Superior temporal gyrus (tissue), 1 donor: ENCODE measurements at regions not wholly inside any gene's neighbourhood (a gene's known extent, or its start where the extent isn't known, plus 50 kb on each side); places are given as distances from the start of the nearest gene placed in this dataset.
"Not testable (repeated sequence)": the region's sequence is repeated elsewhere in the genome, so short reads cannot be mapped to it uniquely, and the experiment has no call there.

Experiments
- DNase-seq: peaks from one replicate; pipeline ENCODE4 v3.0.0-alpha.2; 2016; ENCODE audit errors: extremely low spot score

DNA sequence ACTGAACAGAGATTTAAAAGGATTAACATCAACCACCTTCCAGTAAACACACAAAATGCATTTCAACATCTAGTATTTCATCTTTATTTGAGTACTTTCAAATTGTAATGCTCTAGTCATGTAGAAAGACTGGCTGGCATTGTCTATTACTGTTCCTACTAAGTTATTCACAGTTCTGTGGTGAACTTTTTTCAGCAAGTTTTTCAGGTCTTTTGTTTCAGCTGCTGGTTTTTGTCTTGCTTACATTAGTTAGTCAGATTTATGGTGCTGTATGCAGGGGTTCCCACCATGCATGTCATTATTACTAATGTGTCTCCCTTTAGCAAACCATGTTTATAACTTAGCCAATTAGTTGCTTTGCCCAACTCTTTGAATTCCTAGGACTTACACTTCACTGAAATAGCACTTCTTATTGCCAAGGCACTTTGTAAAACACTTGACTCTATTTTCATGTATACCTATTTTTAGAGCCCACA is 253.4 kb upstream of the KITLG start:
- DNase-seq, result no peak

DNA sequence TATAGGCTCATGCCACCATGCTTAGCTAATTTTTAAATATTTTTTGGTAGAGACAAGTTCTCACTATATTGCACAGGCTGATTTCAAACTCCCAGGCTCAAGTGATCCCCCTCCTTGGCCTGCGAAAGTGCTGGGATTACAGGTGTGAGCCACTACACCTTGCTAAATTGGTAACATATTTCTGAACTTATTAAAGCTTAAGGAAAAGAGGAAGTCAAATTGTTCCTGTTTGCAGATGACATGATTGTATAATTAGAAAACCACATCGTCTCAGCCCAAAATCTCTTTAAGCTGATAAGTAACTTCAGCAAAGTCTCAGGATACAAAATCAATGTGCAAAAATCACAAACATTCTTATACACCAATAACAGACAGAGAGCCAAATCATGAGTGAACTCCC is 248.3 kb upstream of the KITLG start:
- DNase-seq, result not testable (repeated sequence)

DNA sequence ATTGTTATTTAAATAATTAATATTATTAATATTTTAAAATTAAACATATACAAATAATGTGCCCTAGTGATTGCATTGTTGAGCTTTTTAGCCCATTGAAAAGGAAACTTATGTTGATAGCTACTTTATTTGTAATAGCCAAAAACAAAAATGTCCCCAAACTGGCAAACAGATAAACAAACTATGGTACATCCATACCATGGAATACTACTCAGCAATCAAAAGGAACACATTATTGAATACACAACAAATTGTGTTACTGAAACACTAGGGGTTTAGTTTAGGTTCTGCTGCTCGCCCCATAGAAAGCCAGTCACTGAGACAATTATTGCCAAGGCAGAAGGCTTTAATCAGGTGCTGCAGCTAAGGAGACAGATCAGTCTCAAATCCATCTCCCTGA is 239.7 kb upstream of the KITLG start:
- DNase-seq, result no peak

DNA sequence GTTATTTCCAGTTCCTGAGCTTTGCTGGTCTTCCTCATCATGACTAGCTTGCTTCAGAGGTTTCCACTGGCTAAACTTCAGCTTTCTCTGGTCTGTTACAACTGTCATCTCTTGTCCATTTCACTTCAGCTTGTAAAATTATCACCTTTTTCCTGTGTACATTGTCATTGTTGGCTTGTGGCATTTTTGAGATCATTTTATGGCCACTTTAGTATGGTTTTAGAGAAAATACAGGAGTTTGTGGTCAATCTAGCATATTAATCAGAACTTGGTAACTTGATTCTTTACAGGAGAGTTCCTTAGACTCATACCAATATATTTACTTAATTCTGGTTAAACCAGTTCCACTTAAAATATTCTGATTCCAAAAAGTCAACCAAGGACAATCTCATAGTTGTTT is 235.9 kb upstream of the KITLG start:
- DNase-seq, result no peak

DNA sequence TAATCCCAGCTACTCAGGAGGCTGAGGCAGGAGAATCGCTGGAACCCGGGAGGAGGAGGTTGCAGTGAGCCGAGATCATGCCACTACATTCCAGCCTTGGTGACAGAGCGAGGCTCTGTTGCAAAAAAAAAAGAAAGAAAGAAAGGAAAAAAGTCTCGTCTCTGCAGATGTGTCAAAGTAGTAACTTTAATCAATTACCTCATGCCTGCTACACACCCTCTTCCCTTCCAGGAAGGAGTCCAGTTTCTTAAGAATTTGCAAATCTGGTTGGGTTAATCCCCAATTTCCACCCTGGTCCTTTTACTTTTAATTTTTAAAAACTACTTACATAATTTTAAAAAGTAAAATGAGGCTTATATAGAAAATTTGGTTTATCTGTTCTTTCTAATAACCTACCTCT is 234.5 kb upstream of the KITLG start:
- no peak for DNase-seq

DNA sequence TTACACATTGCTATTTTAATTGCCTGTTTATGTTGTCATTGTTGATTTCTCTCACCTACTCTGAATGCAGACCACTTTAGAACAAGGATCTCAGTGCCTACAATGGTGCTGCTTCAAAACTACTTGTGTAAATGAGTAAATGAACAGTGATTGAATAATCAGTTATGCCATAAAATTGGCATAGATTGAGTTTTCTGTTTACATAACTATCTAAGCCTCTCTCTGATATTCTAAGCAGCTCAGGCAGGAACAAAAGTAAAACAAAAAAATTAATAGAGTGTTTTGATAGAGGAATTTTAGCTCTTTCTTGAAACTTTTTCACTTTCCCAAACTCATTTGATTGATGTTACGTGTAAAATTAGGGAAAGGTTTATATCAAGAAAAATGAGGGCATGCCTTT is 232.3 kb upstream of the KITLG start:
- no peak for DNase-seq

DNA sequence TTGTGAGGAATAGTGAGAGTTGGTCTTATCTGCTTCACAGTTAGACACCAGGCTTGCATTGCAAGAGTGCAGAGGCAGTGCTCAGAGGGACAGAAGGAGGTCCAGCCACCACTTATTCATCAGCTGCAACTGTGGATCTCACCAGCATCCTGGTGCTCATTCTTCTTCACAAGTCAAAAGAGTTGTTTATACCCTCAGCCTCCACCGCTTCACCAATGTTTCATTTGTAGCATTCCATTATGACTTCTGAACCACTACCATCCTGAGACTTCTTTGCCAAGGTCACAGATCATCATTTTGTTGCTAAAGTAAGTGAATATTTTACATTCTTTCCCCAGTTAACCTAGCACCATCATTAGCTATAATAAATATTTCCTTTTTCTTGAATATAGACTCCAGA is 230.5 kb upstream of the KITLG start:
- no peak for DNase-seq

DNA sequence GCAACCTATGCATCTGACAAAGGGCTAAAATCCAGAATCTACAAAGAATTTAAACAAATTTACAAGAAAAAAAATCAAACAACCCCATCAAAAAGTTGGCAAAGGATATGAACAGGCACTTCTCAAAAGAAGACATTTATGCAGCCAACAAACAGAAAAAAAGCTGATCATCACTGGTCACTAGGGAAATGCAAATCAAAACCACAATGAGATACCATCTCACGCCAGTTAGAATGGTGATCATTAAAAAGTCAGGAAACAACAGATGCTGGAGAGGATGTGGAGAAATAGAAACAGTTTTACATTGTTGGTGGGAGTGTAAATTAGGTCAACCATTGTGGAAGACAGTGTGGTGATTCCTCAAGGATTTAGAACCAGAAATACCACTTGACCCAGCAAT is 229.6 kb upstream of the KITLG start:
- not testable (repeated sequence) for DNase-seq

DNA sequence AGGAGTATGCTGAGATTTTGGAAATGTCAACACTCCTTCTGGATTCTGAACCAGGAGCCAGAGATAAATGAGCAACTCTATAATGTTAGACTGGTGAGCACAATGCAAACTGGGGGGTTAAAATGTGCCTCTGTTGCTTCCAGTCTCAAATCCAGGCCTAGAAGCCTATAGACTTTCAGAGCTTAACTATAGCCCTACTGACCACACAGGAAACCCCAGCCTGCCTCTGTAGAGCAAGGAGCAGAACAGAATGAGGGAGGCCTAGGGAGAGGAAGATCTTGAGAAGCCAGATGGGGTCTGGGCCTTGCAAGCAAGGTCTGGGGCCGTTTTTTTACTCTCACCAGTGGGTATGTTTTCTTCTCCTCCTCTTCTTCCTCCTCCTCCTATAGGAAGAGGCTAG is 225.4 kb upstream of the KITLG start:
- DNase-seq, result no peak

DNA sequence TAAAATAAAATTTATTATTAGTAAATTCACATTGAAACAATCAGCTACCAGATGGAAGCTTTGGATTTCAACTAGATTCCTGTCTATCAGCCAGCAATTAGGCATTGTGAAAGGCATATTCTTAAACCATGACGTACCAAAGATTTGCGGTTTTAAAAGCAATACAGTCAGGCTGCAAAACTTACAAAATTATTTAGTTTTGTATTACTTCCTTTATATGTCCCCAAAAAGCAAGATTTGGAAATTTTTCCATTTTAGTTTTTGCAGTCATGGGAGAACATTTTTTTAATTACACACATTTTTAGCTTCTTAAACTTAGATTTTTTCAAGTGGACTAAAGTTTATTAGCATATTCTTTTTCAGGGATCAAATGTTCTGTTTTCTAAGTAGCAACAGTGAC is 225.0 kb upstream of the KITLG start:
- DNase-seq, result no peak

DNA sequence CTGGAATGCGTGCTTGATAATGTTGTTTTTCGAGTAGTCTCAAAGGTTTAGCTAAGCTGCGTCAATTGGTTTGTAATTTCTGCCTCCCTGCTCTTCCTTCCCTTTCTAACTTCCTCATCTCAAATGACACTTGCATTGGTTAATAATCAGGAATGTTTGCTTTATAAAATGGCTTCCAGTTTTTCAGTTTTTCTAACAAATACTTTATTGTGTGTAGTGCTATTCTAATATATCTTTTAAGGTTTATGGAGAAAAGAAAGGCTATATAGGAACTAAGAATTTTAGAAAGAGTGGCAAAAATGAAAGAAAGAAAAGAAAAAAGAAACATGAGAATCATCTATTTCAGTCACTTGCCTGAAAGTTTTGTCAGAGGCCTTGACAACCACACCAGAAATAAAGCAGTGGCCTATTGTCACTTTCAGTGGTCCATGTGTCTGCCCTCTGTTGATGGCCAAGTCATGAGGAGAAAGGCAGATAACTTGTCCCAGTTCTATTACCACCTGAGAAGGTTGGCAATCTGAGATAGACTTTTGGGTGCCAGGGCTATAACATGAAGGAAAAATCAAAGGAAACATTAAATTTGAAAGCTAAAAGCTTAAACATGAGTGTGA is 221.9 kb upstream of the KITLG start:
- no peak for DNase-seq

DNA sequence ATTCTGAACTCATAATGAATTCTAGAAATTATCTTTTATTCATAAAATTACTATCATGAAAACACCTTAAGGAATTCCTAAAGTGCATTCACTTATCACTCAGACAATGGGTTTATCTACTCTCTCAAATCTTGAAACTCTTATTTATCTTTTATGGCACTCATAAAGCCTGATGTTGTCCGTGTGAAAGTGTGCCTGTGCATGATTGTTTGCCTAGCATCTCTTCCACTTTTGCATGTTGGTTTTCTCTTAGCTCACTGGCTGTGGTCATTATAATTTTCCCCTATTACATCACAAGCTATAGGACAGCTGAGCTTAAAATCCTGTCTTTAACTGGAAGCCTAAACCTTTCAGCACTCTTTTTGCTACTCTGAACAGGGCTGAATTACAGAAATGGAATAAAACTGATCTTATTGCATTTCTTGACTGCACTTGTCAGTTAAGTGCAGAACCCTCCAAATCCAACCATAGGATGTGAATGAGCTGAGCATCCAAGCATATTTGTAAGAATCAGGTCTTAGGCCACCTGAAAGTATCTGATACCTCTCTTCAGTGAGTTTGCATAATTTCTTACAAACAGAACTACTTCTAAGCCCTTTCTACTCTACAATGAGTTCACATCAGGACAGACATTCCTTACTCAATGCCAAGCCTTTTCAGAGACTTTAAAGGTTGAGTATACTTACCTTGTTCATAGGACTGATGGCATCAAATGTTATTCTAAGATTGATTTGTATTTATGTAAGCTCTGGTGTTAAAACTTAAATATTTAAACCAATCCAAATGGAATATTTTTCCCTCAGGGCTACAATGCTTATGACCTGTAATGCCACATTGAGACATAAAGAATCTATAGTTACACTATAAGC is 221.2 kb upstream of the KITLG start:
- DNase-seq, result no peak

DNA sequence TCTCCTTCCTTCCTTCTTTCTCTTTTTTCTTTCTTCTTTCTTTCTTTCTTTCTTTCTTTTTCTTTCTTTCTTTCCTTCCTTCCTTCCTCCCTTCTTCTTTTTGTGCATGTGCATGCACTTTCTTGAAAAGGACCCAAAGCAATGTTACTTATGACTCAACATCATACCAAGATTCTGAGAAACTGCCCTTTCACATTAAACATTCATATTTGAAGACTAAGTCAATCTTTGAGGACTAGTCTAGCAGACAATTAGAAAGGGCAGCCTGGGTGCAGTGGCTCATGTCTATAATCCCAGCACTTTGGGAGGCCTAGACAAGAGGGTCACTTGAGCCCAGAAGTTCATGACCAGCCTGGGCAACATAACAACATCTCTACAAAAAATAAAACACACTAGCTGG is 212.8 kb upstream of the KITLG start:
- DNase-seq, result no peak

DNA sequence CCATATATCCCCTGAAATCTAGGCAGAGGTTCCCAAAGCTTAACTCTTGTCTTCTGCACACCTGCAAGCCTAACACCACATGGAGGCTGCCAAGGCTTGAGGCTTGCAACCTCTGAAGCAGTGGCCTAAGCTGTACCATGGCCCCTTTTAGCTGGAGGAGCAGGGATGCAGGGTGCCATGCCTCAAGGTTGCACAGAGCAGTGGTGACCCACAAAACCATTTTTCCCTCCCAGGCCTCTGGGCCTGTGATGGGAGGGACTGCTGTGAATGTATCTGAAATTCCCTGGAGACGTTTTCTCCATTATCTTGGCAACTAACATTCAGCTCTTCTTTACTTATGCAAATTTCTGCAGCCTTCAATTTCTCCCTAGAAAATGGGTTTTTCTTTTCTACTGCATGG is 210.0 kb upstream of the KITLG start:
- DNase-seq, result no peak

DNA sequence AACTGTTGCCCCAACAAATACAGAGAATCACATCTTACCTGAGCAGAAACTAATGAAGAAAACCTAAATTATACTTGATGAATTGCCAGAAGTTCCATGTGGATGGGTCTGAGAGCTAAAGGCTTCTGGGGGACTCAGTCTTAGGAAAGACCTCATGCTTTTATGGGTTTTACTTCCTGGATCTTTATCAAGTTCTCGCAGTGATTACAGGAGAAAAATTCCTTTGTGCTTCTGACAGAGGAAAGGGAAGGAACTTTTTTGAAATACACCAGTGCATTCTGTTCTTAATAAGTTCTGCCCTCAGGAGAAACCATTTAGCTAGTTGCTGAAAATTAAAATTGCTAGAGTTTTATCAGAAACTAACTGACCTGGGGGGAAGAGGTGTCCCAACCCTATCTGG is 203.9 kb upstream of the KITLG start:
- no peak for DNase-seq

DNA sequence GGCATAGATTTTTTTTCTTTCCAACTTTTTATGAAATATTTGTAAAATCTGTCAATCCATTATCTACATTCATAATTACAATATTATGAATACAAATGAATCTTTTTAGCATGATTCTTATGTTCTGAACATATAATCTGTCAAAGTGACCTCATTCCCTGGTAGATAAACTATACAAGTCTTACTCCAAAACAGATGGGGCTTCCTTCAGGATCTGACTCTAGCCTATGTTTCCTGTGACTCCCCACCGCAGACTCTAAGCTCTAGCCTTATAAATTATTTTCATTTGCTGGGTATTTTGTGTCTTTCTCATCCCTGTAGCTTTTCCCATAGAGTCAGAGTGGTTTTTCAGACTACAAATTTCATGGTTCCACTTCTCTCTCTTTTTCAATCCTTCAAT is 202.1 kb upstream of the KITLG start:
- DNase-seq, result no peak

DNA sequence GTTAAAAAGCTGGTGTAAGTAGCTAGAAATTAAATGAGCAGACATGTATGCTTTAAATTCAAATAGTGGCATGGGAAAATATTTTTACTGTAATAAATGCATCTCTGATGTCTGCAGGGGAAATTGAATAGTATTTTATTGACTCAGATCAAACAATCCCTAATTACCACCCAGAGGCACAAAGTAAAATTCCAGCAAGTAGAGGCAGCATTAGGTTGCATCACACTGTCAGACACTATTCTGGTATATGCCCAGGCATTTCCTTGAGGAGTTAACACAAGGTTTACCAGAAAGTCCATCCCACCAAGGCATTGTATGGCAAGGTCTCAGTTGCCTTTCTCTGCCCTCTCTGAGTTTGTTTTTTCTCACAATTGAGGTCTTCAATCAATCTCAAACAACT is 201.6 kb upstream of the KITLG start:
- no peak for DNase-seq

DNA sequence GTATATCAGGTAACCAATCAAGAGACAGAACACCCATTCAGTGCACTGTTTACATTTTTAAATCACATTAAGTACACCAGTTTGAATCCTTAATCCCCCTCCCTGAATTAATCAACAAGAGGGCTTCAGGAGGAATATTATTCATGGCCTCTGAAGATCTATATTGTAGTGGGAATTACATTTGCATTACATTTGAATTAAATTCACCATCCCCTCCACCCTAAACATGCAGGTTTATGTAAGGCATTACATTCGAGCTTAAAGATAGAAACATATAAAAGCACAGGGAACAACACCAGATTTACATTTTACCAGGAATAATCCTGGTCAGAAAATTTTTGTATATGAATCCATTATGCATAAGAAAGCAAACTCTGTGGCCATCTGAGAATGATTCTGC is 197.8 kb upstream of the KITLG start:
- no peak for DNase-seq

DNA sequence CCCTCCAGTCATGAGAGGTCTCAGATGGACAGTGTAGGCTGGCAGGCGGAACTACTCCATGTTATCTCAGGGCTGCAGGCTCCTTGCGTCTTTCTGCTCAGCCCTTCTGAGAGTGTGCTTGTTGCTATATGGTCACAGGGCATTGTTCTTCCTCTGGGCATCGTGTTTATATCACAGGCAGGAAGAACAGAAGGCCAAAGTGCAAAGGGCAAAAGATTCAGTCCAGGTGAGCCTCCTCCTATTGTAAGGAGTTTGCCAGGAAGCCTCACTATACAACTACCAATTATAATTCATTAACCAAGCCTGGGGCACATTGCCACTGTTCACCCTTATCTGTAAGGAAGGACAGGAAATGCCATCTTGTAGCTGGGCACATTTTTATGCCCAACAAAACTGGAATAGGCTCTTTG is 195.5 kb upstream of the KITLG start:
- no peak for DNase-seq

DNA sequence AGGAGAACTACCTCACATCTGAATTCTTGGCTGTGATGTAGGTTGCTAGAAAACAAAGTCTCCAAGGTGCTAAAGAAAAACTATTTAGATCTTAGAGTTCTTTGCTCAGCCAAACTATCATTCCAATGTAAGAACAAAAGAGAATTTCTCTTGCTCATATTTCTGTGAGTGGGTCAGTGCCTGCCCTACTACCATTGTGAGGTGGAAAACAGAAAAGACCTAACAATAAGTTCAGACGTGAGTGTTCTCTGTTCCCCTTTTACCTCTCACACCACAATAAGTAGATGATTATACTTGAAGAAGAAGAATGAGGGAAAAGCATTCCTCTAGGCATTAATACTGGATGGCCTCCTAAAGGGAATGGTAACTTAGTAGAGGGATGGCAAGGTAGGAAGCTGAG is 187.4 kb upstream of the KITLG start:
- DNase-seq, result no peak

DNA sequence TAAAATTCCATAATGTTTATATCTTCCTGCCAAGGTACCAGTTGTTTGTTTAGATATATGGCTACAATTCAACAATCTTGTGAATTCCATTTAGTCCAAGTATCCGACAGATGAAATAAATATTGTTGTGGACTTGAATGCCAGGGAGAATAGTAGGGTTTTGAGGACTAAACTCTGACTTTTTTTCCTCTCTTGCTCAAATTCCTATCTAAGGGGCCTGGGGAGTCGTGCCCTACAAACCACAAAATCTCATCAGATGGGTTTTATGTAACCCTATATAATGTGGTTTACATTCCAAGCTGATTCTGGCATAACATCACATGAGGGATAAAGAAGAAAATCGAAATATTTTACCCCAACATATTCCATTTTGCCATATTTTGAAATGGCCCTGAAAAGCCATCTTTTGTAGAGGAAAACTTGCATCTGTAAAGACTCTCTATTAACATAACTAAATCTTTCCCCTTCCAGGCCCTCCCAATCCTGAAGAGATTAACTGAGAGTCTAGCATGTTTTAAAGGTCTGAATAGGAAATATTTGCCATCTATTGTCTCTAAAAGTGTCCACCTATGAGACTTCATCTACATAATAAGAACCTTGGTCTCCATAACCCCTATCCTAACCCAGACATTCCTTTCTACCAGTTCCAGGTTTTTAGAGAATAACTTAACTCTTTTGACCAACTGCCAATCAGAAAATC is 184.7 kb upstream of the KITLG start:
- no peak for DNase-seq

DNA sequence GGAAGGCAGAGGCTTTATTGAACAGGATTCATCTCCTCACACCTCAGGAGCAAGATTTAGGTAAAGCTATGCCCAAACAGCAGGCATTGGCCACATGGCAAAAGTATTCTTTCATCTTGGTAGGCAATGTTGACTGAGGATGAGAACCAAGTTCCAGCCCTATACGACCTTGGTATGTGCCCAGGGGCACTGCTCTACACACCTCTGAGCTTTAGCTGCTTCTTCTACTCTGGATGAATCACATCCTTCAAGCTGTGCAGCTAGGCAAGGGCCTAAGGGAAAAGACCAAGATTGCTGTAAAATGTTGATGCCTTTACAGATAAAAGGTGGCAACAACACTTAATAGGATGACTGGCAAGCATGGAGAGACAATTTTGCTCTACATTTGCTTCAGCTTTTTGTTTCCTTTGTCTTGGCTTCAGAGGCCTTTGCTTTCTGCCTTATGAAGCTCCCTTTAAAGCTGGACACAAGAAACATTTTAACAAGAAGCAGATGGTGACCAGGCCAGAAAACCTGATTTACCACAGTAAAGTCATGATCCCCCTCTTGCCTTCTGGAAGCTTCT is 183.3 kb upstream of the KITLG start:
- DNase-seq, result no peak

DNA sequence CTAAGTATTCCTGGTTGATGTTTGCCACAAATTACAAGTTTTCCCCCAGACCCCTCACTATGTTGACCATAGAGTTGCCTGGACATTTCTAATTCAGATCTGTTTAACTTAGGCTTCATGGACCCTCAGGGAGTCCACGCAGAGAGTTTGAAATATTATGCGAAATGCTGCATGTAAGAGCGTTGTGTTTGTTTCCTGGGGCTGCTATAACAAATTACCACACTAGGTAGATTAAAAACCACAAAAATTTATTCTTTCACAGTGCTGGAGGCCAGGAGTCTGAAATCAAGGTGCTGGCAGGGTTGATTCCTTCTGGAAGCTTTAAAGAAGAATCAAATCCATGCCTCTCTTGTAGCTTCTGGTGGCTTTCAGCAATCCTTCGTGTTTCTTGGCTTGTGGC is 177.9 kb upstream of the KITLG start:
- no peak for DNase-seq
